ENCODE measurements at regions not wholly inside any gene's neighbourhood (a gene's known extent, or its start where the extent isn't known, plus 50 kb on each side); places are given as distances from the start of the nearest gene placed in this dataset.

DNA sequence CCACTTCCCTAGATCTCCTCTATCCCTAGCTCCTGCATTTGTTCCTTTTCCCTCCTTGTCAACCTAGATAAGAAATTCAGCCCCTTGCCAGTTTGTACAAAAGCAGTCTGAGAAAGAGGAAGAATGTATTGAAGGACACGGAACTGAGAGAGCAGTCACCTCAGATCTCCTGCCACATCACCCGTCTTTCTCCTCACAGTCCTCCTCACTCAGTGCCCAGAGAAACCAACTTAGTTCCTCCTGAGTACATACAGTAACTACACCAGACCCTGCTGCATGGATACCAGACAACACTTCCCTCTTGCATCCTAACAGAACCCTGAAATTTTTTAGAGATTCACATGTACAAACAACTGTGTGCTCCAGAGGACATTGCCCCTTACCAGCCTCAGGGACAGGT is 563.6 kb upstream of the ADAMTS9 start:
- intact Hi-C loops (cut with micrococcal nuclease) = no loop called here
- POLR2A ChIA-PET = no interaction called here
- Mint-ChIP-seq H3K27ac (no peak overlapping the region), H3K9me3 (peaks cover 14% of the 10 kb centered on the region), H3K4me1 (ENCODE audit: low read depth) (no peaks in the 10 kb centered on the region), H3K36me3 (ENCODE audit: low read depth) (no peaks in the 10 kb centered on the region), H3K27me3 (no peaks in the 10 kb centered on the region), H3K4me3 (no peak overlapping the region)
- CTCF ChIA-PET = no interaction called here
- ATAC-seq (no peak), DNase-seq (no peak)
- TF ChIP-seq, protein P1, sequence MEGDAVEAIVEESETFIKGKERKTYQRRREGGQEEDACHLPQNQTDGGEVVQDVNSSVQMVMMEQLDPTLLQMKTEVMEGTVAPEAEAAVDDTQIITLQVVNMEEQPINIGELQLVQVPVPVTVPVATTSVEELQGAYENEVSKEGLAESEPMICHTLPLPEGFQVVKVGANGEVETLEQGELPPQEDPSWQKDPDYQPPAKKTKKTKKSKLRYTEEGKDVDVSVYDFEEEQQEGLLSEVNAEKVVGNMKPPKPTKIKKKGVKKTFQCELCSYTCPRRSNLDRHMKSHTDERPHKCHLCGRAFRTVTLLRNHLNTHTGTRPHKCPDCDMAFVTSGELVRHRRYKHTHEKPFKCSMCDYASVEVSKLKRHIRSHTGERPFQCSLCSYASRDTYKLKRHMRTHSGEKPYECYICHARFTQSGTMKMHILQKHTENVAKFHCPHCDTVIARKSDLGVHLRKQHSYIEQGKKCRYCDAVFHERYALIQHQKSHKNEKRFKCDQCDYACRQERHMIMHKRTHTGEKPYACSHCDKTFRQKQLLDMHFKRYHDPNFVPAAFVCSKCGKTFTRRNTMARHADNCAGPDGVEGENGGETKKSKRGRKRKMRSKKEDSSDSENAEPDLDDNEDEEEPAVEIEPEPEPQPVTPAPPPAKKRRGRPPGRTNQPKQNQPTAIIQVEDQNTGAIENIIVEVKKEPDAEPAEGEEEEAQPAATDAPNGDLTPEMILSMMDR (IDR thresholded peaks at IDR 0.05) = no peak

DNA sequence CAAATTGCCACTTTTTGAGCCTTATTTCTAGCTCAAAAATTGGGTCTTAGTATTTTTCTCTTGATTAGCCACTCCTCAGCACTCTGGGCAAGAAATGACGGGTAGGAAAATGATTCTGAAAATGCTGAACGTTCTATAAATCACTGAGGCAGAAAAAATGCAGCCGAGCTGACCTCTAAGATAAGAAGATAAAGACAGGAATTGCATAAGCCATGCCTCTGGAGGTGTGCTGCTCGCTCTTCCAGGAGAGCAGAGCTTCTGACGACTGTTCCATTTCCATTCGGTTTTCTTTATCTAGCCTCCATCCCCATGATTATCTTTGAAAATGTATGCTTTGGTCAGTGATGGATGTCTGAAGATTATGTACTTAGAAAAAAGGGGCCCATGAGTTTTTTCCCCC is 558.8 kb upstream of the ADAMTS9 start:
- Mint-ChIP-seq H3K36me3 (ENCODE audit: low read depth) (no peaks in the 10 kb centered on the region), H3K9me3 (peaks cover 4% of the 10 kb centered on the region), H3K4me1 (ENCODE audit: low read depth) (no peaks in the 10 kb centered on the region), H3K4me3 (no peak overlapping the region), H3K27ac (no peak overlapping the region), H3K27me3 (no peaks in the 10 kb centered on the region)
- POLR2A ChIA-PET = no interaction called here
- ATAC-seq (no peak), DNase-seq (no peak)
- TF ChIP-seq, protein P1 (IDR thresholded peaks at IDR 0.05) = no peak
- CTCF ChIA-PET = no interaction called here
- intact Hi-C loops (cut with micrococcal nuclease) = no loop called here

DNA sequence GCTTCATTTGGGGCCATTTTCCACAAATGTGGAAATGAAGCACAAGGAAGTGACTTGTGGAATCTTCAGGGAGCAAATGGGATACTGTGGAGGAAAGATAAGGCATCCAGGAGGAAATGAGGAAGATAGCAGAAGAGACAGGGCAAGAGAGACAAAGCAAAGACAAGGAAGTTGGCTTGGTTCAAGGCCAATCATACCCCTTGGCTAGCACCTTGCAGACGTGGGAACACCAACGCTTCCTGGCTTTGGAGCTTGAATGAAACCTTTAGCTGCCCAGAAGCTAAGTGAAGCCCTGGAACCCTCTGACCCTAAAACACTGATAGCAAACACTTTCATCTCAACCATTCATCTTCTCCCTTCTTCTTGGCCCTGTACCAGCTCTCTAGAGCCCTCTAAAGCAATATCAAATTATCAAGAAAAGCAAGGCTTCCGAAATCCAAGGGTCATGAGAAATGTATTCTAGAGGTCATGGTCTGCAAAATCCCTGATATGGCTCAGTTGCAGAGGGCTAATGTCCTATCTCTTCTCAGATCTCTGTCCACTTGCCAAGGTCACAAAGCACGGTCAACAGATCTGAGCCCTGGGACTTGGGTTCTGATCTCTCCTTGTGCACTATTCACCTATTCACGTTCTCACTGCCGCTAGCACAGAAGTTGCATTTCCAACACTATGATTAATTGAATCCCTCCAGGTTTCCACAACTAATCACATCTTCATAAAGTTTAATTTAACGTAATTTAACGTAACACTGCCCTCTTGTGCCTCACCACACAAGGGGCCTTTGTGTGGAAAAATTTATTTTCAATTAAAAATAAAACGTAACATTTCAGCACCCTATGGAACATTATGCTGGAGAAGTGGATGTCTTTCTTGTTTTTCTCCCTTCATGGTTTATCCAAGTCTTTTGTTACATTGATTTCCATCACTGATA is 557.6 kb upstream of the ADAMTS9 start:
- H3K27me3 Mint-ChIP-seq = no peaks in the 10 kb centered on the region
- no peaks in the 10 kb centered on the region for H3K9me3 Mint-ChIP-seq
- DNase-seq = no peak
- intact Hi-C loops (cut with micrococcal nuclease) = no loop called here
- H3K4me3 Mint-ChIP-seq = no peak overlapping the region
- CTCF ChIA-PET = no interaction called here
- H3K4me1 Mint-ChIP-seq (ENCODE audit: low read depth) = no peaks in the 10 kb centered on the region
- no peaks in the 10 kb centered on the region for H3K36me3 Mint-ChIP-seq (ENCODE audit: low read depth)
- POLR2A ChIA-PET = interaction anchor here (0.5 to 0.6 kb wide), 2 partner anchors 208 to 459 kb away, joined by 3 read pairs; no protein-coding TSS in a partner anchor
- H3K27ac Mint-ChIP-seq = no peak overlapping the region
- TF ChIP-seq, protein P1 (IDR thresholded peaks at IDR 0.05) = no peak
- ATAC-seq = no peak

DNA sequence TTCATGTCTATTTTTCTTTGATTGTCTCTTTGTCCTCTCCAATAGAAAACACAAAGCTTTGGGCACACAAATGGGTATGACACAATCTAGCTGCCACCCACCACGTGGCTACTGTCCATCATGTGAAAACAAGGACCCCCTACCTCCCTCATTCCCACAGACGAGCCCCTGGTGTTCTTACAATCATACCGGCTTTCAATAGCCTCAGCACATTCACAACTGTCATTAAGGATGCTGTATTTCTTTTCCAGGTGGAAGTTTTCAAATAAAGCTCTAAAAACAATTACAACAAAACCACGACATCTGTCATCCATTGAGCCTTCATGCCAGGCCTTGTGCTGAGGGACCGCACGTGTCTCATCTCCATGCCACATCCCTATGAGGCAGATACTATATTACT is 552.6 kb upstream of the ADAMTS9 start:
- H3K27me3 Mint-ChIP-seq = no peaks in the 10 kb centered on the region
- TF ChIP-seq, protein P1 (IDR thresholded peaks at IDR 0.05) = no peak
- CTCF ChIA-PET = no interaction called here
- no peak overlapping the region for H3K27ac Mint-ChIP-seq
- peaks cover 1% of the 10 kb centered on the region for H3K9me3 Mint-ChIP-seq
- H3K36me3 Mint-ChIP-seq (ENCODE audit: low read depth) = peaks cover 2% of the 10 kb centered on the region
- ATAC-seq (no peak), DNase-seq (no peak)
- no peaks in the 10 kb centered on the region for H3K4me1 Mint-ChIP-seq (ENCODE audit: low read depth)
- no peak overlapping the region for H3K4me3 Mint-ChIP-seq
- intact Hi-C loops (cut with micrococcal nuclease) = no loop called here
- POLR2A ChIA-PET = no interaction called here

DNA sequence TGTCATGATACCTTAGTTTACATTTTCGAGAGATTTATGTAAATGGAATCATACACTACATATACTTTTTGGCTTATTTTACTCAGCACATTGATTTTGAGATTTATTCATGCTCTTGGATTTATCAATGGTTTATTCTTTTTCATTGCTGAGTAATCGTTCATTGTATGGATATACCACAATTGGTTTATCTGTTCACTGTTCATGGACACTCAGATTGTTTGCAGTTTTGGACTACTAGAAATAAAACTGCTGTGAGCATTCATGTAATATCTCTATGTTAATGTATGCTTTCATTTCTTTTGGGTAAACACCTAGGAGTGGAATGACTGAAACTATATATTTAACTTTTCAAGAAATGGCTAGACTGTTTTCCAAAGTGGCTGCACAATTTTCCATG is 550.9 kb upstream of the ADAMTS9 start:
- TF ChIP-seq, protein P1 (IDR thresholded peaks at IDR 0.05) = no peak
- no peak for DNase-seq
- no peak for ATAC-seq
- Mint-ChIP-seq H3K9me3 (peaks cover 1% of the 10 kb centered on the region), H3K27me3 (no peaks in the 10 kb centered on the region), H3K4me1 (ENCODE audit: low read depth) (no peaks in the 10 kb centered on the region), H3K4me3 (no peak overlapping the region), H3K36me3 (ENCODE audit: low read depth) (peaks cover 2% of the 10 kb centered on the region), H3K27ac (no peak overlapping the region)
- ChIA-PET POLR2A (no interaction called here), CTCF (no interaction called here)
- intact Hi-C loops (cut with micrococcal nuclease) = no loop called here
